ENCODE measurements at regions not wholly inside any gene's neighbourhood (a gene's known extent, or its start where the extent isn't known, plus 50 kb on each side); places are given as distances from the start of the nearest gene placed in this dataset.

GRCh38 chr18:76544511-76545345 is 49.7 kb upstream of the ZNF516 start:
- no peak for DNase-seq (ENCODE audit: low read depth)

All from HS-5 (cell line).